ENCODE measurements at regions not wholly inside any gene's neighbourhood (a gene's known extent, or its start where the extent isn't known, plus 50 kb on each side); places are given as distances from the start of the nearest gene placed in this dataset.

DNA sequence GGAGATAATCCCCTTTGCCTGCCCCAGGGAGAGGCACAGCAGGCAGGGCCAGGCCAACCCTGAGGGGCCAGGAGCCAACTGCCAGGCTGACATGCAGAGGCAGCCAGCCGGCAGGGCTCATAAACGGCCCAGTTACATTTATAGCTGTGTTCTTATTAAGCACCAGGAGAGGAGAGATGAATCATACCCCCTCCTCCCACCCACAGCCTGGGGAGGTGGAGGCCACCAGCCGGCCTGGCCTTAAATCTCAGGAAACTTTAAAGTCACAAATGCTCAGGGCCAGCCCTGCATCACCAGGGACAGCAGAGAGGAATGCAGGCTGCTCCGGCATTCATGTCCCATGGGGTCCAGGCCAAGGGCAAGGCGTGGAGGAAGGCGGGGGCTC, 177.2 kb downstream of the TMEM132E start:
- TF ChIP-seq, protein P1, sequence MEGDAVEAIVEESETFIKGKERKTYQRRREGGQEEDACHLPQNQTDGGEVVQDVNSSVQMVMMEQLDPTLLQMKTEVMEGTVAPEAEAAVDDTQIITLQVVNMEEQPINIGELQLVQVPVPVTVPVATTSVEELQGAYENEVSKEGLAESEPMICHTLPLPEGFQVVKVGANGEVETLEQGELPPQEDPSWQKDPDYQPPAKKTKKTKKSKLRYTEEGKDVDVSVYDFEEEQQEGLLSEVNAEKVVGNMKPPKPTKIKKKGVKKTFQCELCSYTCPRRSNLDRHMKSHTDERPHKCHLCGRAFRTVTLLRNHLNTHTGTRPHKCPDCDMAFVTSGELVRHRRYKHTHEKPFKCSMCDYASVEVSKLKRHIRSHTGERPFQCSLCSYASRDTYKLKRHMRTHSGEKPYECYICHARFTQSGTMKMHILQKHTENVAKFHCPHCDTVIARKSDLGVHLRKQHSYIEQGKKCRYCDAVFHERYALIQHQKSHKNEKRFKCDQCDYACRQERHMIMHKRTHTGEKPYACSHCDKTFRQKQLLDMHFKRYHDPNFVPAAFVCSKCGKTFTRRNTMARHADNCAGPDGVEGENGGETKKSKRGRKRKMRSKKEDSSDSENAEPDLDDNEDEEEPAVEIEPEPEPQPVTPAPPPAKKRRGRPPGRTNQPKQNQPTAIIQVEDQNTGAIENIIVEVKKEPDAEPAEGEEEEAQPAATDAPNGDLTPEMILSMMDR (IDR thresholded peaks at IDR 0.05) = no peak
- TF ChIP-seq POLR2A (IDR thresholded peaks at IDR 0.05) = no peak

Data from thyroid gland (tissue), 4 donors.